H1 (cell line): ENCODE measurements at regions not wholly inside any gene's neighbourhood (a gene's known extent, or its start where the extent isn't known, plus 50 kb on each side); places are given as distances from the start of the nearest gene placed in this dataset.

Experiments
- CTCF ChIA-PET: fragments of 300-600 bp; sonication (Branson Sonifier 250); formaldehyde crosslinking; loops from one replicate; lab custom pipeline; 2021; ENCODE audit not compliant: partially characterized antibody; lab: Charles Lee
- POLR2A ChIA-PET: fragments of 300-600 bp; sonication (Branson Sonifier 250); formaldehyde crosslinking; loops from one replicate; lab custom pipeline; 2021; ENCODE audit warnings: inconsistent platforms; ENCODE audit not compliant: partially characterized antibody; lab: Charles Lee
- DNase-seq, 2 experiments: peaks; one replicate each; pipeline versions ENCODE4 v3.0.0 to v3.0.0-alpha.2; 2010 to 2022; ENCODE audit warnings: low spot score in 2 of 2, low read depth in 1 of 2, mixed read lengths in 1 of 2
- FAIRE-seq: peaks from 2 replicates; lab custom pipeline; 2011; peaks lifted over from hg19 to GRCh38; lab: Jason Lieb, UNC
- H2AFZ ChIP-seq: 2 replicates; pipeline ENCODE4 v1.8.1; 2012; ENCODE audit warnings: low read length, inconsistent platforms
- H2AK5ac ChIP-seq: 2 replicates; pipeline ENCODE4 v1.6.1; 2013; ENCODE audit warnings: low read depth, low read length
- H2BK120ac ChIP-seq: replicated peaks from 2 replicates; pipeline ENCODE3; 2013; ENCODE audit warnings: low read depth, low read length, inconsistent platforms
- H2BK12ac ChIP-seq: 2 replicates; pipeline ENCODE4 v1.6.1; 2013; ENCODE audit warnings: low read depth, low read length
- H2BK15ac ChIP-seq: 2 replicates; pipeline ENCODE4 v1.6.1; 2013; ENCODE audit warnings: low read length
- H2BK20ac ChIP-seq: 2 replicates; pipeline ENCODE4 v1.6.1; 2013; ENCODE audit warnings: low read length
- H2BK5ac ChIP-seq: 2 replicates; pipeline ENCODE4 v1.6.1; 2013; ENCODE audit warnings: low read depth, low read length
- H3K14ac ChIP-seq: 2 replicates; pipeline ENCODE4 v1.6.1; 2013; ENCODE audit warnings: inconsistent platforms; ENCODE audit not compliant: insufficient read length
- H3K18ac ChIP-seq: 2 replicates; pipeline ENCODE4 v1.6.1; 2013; ENCODE audit warnings: low read length; ENCODE audit errors: extremely low read depth
- H3K23ac ChIP-seq: 2 replicates; pipeline ENCODE4 v1.6.1; 2013; ENCODE audit warnings: inconsistent platforms; ENCODE audit not compliant: insufficient read length
- H3K23me2 ChIP-seq: 2 replicates; pipeline ENCODE4 v1.6.1; 2013; ENCODE audit warnings: low read depth, low read length
- H3K27ac ChIP-seq: 2 replicates; pipeline ENCODE4 v1.6.1; 2011; ENCODE audit warnings: low read depth, low read length, inconsistent platforms
- H3K27me3 ChIP-seq, 4 experiments: replicated peaks in 1 of 4; 1 replicate in 1 of 4; 2 replicates in 3 of 4; pipeline versions ENCODE4 v1.6.1 to v1.8.1; 2011 to 2013; ENCODE audit warnings: low read length in 3 of 4, mild to moderate bottlenecking in 3 of 4, inconsistent platforms in 2 of 4, mixed read lengths in 2 of 4, moderate library complexity in 1 of 4; ENCODE audit not compliant: control insufficient read depth in 3 of 4, insufficient read depth in 3 of 4; ENCODE audit errors: extremely low read depth in 1 of 4
- H3K36me3 ChIP-seq, 4 experiments: 2 replicates each; pipeline versions ENCODE4 v1.6.1 to v1.8.1; 2011 to 2013; ENCODE audit warnings: mild to moderate bottlenecking in 4 of 4, low read length in 3 of 4, moderate library complexity in 2 of 4, control low read depth in 1 of 4, inconsistent platforms in 1 of 4; ENCODE audit not compliant: insufficient read depth in 4 of 4, control insufficient read depth in 2 of 4
- H3K4ac ChIP-seq: replicated peaks from 2 replicates; pipeline ENCODE3; 2013; ENCODE audit warnings: low read length, low read depth, mixed read lengths, inconsistent platforms; ENCODE audit not compliant: insufficient read length
- H3K4me1 ChIP-seq, 4 experiments: replicated peaks in 1 of 4; 1 replicate in 1 of 4; 2 replicates in 3 of 4; pipeline versions ENCODE4 v1.6.1 to v1.8.1; 2011 to 2013; ENCODE audit warnings: low read length in 3 of 4, inconsistent platforms in 2 of 4, mixed read lengths in 1 of 4; ENCODE audit not compliant: insufficient read depth in 4 of 4, control insufficient read depth in 3 of 4
- H3K4me2 ChIP-seq, 2 experiments: 2 replicates each; pipeline versions ENCODE4 v1.6.1 to v1.8.1; 2011 to 2013; ENCODE audit warnings: low read depth in 2 of 2, low read length in 2 of 2, control low read depth in 1 of 2, inconsistent platforms in 1 of 2, mild to moderate bottlenecking in 1 of 2; ENCODE audit not compliant: insufficient read depth in 1 of 2
- H3K4me3 ChIP-seq, 4 experiments: fragments of 200-600, 300-600 bp in 1 of 4; sonication (generic), shearing (Covaris generic), sonication (Bioruptor Twin) in 1 of 4; 2 replicates each; pipeline versions ENCODE4 v1.5.1 to v1.8.1; 2011 to 2016; ENCODE audit warnings: low read length in 4 of 4, low read depth in 3 of 4, control low read depth in 2 of 4, inconsistent platforms in 2 of 4, mild to moderate bottlenecking in 2 of 4, mixed read lengths in 1 of 4, moderate library complexity in 1 of 4; ENCODE audit not compliant: insufficient read depth in 2 of 4; ENCODE audit errors: extremely low read depth in 1 of 4
- H3K56ac ChIP-seq: replicated peaks from 2 replicates; pipeline ENCODE3; 2013; ENCODE audit warnings: low read depth, mild to moderate bottlenecking, mixed read lengths, low read length, inconsistent platforms; ENCODE audit not compliant: insufficient read length
- H3K79me1 ChIP-seq: 2 replicates; pipeline ENCODE4 v1.6.1; 2013; ENCODE audit warnings: low read depth, low read length, control low read depth
- H3K79me2 ChIP-seq, 2 experiments: 2 replicates each; pipeline versions ENCODE4 v1.6.1 to v1.8.1; 2012 to 2013; ENCODE audit warnings: low read length in 2 of 2, mild to moderate bottlenecking in 2 of 2, inconsistent platforms in 1 of 2; ENCODE audit not compliant: insufficient read depth in 2 of 2, control insufficient read depth in 1 of 2
- H3K9ac ChIP-seq, 4 experiments: replicated peaks in 1 of 4; 1 replicate in 1 of 4; 2 replicates in 3 of 4; pipeline versions ENCODE4 v1.6.1 to v1.8.1; 2011 to 2013; ENCODE audit warnings: low read depth in 3 of 4, low read length in 3 of 4, control low read depth in 2 of 4, mild to moderate bottlenecking in 2 of 4, moderate library complexity in 2 of 4, inconsistent platforms in 1 of 4; ENCODE audit errors: extremely low read depth in 1 of 4
- H3K9me3 ChIP-seq, 2 experiments: 2 replicates each; pipeline versions ENCODE4 v1.6.1 to v1.8.1; 2012 to 2013; ENCODE audit warnings: mild to moderate bottlenecking in 2 of 2, moderate library complexity in 2 of 2, control low read depth in 1 of 2, inconsistent platforms in 1 of 2, low read depth in 1 of 2, low read length in 1 of 2, mixed read lengths in 1 of 2; ENCODE audit not compliant: insufficient read depth in 2 of 2
- H4K20me1 ChIP-seq, 2 experiments: replicated peaks in 1 of 2; 2 replicates each; pipeline versions ENCODE3 to v1.8.1; 2011 to 2013; ENCODE audit warnings: inconsistent platforms in 2 of 2, low read length in 2 of 2, mild to moderate bottlenecking in 1 of 2; ENCODE audit not compliant: insufficient read depth in 2 of 2, control insufficient read depth in 1 of 2
- H4K5ac ChIP-seq: 2 replicates; pipeline ENCODE4 v1.6.1; 2013; ENCODE audit warnings: low read length, low read depth, mixed read lengths, inconsistent platforms; ENCODE audit not compliant: insufficient read length
- H4K8ac ChIP-seq: 2 replicates; pipeline ENCODE4 v1.8.0; 2013; ENCODE audit warnings: mild to moderate bottlenecking, moderate library complexity, low read length, inconsistent platforms; ENCODE audit not compliant: insufficient read depth; ENCODE audit errors: extremely low read depth
- H4K91ac ChIP-seq: replicated peaks from 2 replicates; pipeline ENCODE3; 2013; ENCODE audit warnings: low read length, mixed read lengths, inconsistent platforms; ENCODE audit not compliant: insufficient read length
- CHD2 ChIP-seq: IDR thresholded peaks from 2 replicates; pipeline ENCODE4 v1.6.1; 2012; ENCODE audit warnings: low read length, improper control_type of control experiment
- NANOG ChIP-seq: IDR thresholded peaks from 2 replicates; pipeline ENCODE4 v1.6.1; 2011; ENCODE audit warnings: low read length, low read depth, mild to moderate bottlenecking, inconsistent platforms; ENCODE audit not compliant: insufficient read depth, poor library complexity, severe bottlenecking
- PHF8 ChIP-seq: fragments of 200-600 bp; sonication (generic); conservative IDR thresholded peaks from 2 replicates; pipeline ENCODE4 v1.7.1; 2012; ENCODE audit warnings: low read depth, mild to moderate bottlenecking, inconsistent platforms, low read length, moderate library complexity
- RBBP5 ChIP-seq: IDR thresholded peaks from 2 replicates; pipeline ENCODE4 v1.7.1; 2012; ENCODE audit warnings: low read depth, mild to moderate bottlenecking, inconsistent platforms, low read length, moderate library complexity, borderline replicate concordance
- RFX5 ChIP-seq: IDR thresholded peaks from 2 replicates; pipeline ENCODE4 v1.6.1; 2011; ENCODE audit warnings: low read depth, low read length, improper control_type of control experiment, borderline replicate concordance
- SIN3A ChIP-seq, 2 experiments: IDR thresholded peaks in 1 of 2; conservative IDR thresholded peaks in 1 of 2; 2 replicates each; pipeline ENCODE4 v1.6.1; 2011 to 2012; ENCODE audit warnings: low read length in 2 of 2, improper control_type of control experiment in 1 of 2, low read depth in 1 of 2, mild to moderate bottlenecking in 1 of 2
- SRF ChIP-seq: IDR thresholded peaks from 2 replicates; pipeline ENCODE4 v1.6.1; 2011; ENCODE audit warnings: mild to moderate bottlenecking, low read depth, low read length, moderate library complexity
- SUZ12 ChIP-seq: fragments of 200-600 bp; sonication (generic); IDR thresholded peaks from 2 replicates; pipeline ENCODE4 v1.6.1; 2012; ENCODE audit warnings: mild to moderate bottlenecking, inconsistent platforms, low read length, moderate library complexity, mixed read lengths
- TAF1 ChIP-seq: IDR thresholded peaks from 2 replicates; pipeline ENCODE4 v1.6.1; 2011; ENCODE audit warnings: mild to moderate bottlenecking, low read depth, low read length
- WGBS, 2 experiments: shearing (Covaris generic) in 1 of 2; methylation state at CpG; one replicate each; pipeline versions ENCODE4 v1.1.6 to v1.1.7; 2013 to 2015; ENCODE audit warnings: low lambda C conversion rate in 2 of 2, mixed read lengths in 2 of 2, inconsistent platforms in 1 of 2, low coverage in 1 of 2, missing lambda C conversion rate in 1 of 2; ENCODE audit not compliant: insufficient replicate concordance in 2 of 2, insufficient coverage in 1 of 2, insufficient read length in 1 of 2; ENCODE audit errors: extremely low coverage in 1 of 2, missing lambda C conversion rate in 1 of 2; 5-methylcytosine and 5-hydroxymethylcytosine counted together

DNA sequence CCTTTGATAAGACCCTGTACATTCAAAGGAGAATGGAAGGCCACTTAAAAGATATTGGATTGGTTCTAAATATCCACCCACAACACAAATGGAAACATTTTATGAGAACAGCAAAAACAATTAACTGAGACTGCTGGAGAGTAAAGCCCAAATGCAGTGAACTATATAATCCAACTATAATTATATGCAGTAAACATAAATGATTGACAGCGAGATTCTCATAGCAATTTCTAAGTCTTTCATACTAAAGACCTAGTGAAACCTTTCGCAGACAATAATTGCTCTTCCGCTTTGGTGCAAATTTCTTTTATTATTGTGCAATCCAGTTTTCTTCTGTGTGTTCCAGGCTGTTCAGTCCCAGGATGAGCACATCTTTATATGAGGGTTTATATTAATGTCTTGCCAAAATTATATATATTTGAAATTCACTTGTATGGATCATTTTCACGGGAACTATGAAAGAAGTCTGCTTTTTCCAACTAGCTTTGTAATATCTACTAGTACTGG, 190.9 kb downstream of the ST6GAL2 start:
- H4K20me1 ChIP-seq = no peaks in the 10 kb centered on the region
- H4K8ac ChIP-seq = no peak overlapping the region
- H3K23me2 ChIP-seq = no peaks in the 10 kb centered on the region
- H2BK20ac ChIP-seq = no peak overlapping the region
- no peak overlapping the region for H3K27ac ChIP-seq
- FAIRE-seq (no peak), DNase-seq (no peak)
- TF ChIP-seq SRF (no peak), RBBP5 (no peak), SUZ12 (no peak), CHD2 (no peak), PHF8 (no peak), TAF1 (no peak), NANOG (no peak), RFX5 (no peak), SIN3A (conservative IDR thresholded peaks at IDR 0.05 in 1 of 2, IDR thresholded peaks at IDR 0.05 in 1 of 2; ENCODE audit: low read depth in 1 of 2, low read length in 2 of 2) (no peak)
- H3K23ac ChIP-seq = no peak overlapping the region
- H2BK15ac ChIP-seq = no peak overlapping the region
- H2BK5ac ChIP-seq = no peak overlapping the region
- 96% methylated on average over 4 of the region's 4 CpGs; no CpG with 5 or more reads in 1 of the 2 experiments for WGBS, 2 experiments
- H2AK5ac ChIP-seq = no peak overlapping the region
- H3K27me3 ChIP-seq = no peaks in the 10 kb centered on the region
- no peaks in the 10 kb centered on the region for H3K9me3 ChIP-seq
- CTCF ChIA-PET = no interaction called here
- H3K18ac ChIP-seq = no peak overlapping the region
- H2BK12ac ChIP-seq = no peak overlapping the region
- H3K4me3 ChIP-seq = no peak overlapping the region
- H3K14ac ChIP-seq = no peak overlapping the region
- H3K79me1 ChIP-seq = no peaks in the 10 kb centered on the region
- no peak overlapping the region for H3K56ac ChIP-seq
- no peaks in the 10 kb centered on the region for H3K36me3 ChIP-seq
- no peak overlapping the region for H3K9ac ChIP-seq
- no peak overlapping the region for H3K4ac ChIP-seq
- no peak overlapping the region for H4K91ac ChIP-seq
- H2BK120ac ChIP-seq = no peak overlapping the region
- H2AFZ ChIP-seq = no peak overlapping the region
- H3K4me2 ChIP-seq = no peak overlapping the region
- POLR2A ChIA-PET = no interaction called here
- H3K79me2 ChIP-seq = no peaks in the 10 kb centered on the region
- no peak overlapping the region for H4K5ac ChIP-seq
- no peaks in the 10 kb centered on the region for H3K4me1 ChIP-seq
